Activated T-cell treated with anti-CD3 and anti-CD28 coated beads, Interleukin-2, amount 50 U/mL, for 72 hours (primary cell): ENCODE measurements at regions not wholly inside any gene's neighbourhood (a gene's known extent, or its start where the extent isn't known, plus 50 kb on each side); places are given as distances from the start of the nearest gene placed in this dataset.

Experiments
- ATAC-seq, 2 donors: fragments of 150-1000 bp; cut with Tn5 transposase; replicated peaks in 1 of 2; 2 replicates each; pipeline ENCODE4 v1.10.0; 2021; ENCODE audit warnings: moderate library complexity in 2 of 2, mild to moderate bottlenecking in 1 of 2
- DNase-seq, 2 donors: peaks; one replicate each; pipeline ENCODE4 v3.0.0; 2021 to 2022; ENCODE audit warnings: mixed read lengths in 1 of 2
- H3K27ac Mint-ChIP-seq: one replicate; pipeline ENCODE4 v1.8.0; 2022; ENCODE audit warnings: mild to moderate bottlenecking, moderate library complexity, mixed read lengths
- H3K27me3 Mint-ChIP-seq: one replicate; pipeline ENCODE4 v1.8.0; 2022; ENCODE audit warnings: low read depth, mixed read lengths
- H3K36me3 Mint-ChIP-seq, 2 donors: one replicate each; pipeline ENCODE4 v1.8.0; 2022; ENCODE audit warnings: mixed read lengths in 2 of 2, mild to moderate bottlenecking in 1 of 2; ENCODE audit not compliant: insufficient read depth in 2 of 2
- H3K4me1 Mint-ChIP-seq: one replicate; pipeline ENCODE4 v1.8.0; 2022; ENCODE audit warnings: low read depth, mixed read lengths
- H3K4me3 Mint-ChIP-seq, 2 donors: one replicate each; pipeline ENCODE4 v1.8.0; 2022; ENCODE audit warnings: mild to moderate bottlenecking in 2 of 2, mixed read lengths in 2 of 2, moderate library complexity in 2 of 2
- H3K9me3 Mint-ChIP-seq, 2 donors: one replicate each; pipeline ENCODE4 v1.8.0; 2022; ENCODE audit warnings: mixed read lengths in 2 of 2

DNA sequence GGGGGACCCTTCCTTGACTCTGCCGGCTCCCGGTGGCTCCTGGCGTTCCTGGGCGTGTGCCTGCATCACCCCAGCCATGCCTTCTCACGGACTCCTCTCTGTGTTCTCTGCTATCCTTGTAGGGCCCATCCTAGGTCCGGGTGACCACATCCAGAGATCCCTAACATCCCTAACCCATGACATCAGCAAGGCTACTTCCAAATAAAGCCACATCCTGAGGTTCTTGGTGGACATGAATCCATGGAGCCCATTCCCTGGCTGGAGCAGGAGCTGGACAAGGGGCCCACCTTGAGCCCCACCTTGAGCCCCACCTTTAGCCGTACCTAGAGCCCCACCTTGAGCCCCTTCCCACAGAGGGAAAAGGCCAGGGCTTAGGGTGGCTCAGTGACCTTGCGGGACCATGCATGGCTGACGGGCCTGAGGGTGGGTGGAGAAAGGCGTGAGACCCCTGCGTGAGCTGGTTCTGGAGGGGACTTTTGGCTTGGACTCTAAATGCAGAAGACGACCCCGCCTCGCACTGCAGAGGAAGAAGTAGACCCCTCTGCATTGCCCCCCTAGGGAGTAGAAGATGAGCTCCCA, 58.5 kb upstream of the INPP5A start:
- Mint-ChIP-seq H3K27ac (no peak overlapping the region), H3K36me3 (no peaks in the 10 kb centered on the region)
- no peak for ATAC-seq

DNA sequence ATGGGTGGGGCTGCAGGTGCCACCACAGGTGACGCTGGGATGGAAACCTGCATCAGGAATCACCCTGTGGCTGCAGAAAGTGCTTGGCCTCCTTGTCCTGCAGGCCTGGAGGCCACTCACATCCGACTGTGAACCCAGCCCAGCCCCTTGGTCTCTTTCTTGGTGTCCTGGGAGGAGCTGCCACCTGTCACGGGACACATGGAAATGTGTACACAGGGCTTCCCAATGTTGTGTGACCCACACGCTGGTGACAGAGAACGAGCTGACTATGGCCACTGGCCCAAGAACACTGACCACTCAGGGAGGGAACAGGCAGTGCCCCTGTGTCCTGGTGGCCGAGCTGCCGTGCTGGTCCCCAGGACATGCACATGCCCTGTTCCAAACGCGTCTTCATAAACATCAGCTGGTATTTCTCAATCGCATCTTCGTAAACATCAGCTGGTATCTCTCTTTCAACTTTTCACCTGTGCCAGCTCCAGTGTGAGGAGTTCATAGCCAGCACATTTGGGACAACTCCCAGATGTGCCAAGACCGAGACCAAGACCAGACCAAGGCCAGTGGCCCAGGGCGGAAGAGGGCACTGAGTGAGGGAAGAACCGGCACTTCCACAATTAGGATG, 57.9 kb upstream of the INPP5A start:
- H3K9me3 Mint-ChIP-seq = no peaks in the 10 kb centered on the region
- no peak overlapping the region for H3K4me3 Mint-ChIP-seq
- peaks cover 22% of the 10 kb centered on the region for H3K27me3 Mint-ChIP-seq
- DNase-seq = no peak
- no peaks in the 10 kb centered on the region for H3K4me1 Mint-ChIP-seq
- H3K27ac Mint-ChIP-seq = no peak overlapping the region
- no peaks in the 10 kb centered on the region for H3K36me3 Mint-ChIP-seq
- ATAC-seq = no peak

More for the DNA sequence above, 58.5 kb upstream of the INPP5A start:
- Mint-ChIP-seq H3K4me3 (no peak overlapping the region), H3K4me1 (no peaks in the 10 kb centered on the region), H3K9me3 (no peaks in the 10 kb centered on the region), H3K27me3 (peaks cover 22% of the 10 kb centered on the region)
- no peak for DNase-seq

DNA sequence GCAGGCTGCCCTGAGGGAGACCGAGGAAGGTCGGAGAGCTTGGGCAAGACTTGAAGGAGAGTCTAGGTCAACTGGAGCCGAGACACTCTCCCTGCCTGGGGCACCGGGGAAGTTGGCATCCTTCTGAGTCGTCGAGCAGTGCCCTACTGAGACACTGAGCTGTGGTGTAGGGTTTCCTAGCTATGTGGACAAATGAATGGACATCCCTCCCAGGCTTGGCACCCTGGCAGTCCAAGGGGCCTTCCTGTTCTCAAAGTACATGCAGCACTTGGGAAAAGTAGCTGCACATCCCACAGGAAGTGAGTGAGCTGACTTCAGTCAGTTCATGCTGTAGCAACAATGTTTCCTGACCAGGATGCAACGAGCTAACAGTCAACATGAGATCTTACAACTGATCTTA, 57.2 kb upstream of the INPP5A start:
- peaks cover 20% of the 10 kb centered on the region for H3K27me3 Mint-ChIP-seq
- no peak overlapping the region for H3K4me3 Mint-ChIP-seq
- DNase-seq (no peak), ATAC-seq (no peak)
- no peak overlapping the region for H3K27ac Mint-ChIP-seq
- no peaks in the 10 kb centered on the region for H3K4me1 Mint-ChIP-seq
- H3K9me3 Mint-ChIP-seq = no peaks in the 10 kb centered on the region
- no peaks in the 10 kb centered on the region for H3K36me3 Mint-ChIP-seq

DNA sequence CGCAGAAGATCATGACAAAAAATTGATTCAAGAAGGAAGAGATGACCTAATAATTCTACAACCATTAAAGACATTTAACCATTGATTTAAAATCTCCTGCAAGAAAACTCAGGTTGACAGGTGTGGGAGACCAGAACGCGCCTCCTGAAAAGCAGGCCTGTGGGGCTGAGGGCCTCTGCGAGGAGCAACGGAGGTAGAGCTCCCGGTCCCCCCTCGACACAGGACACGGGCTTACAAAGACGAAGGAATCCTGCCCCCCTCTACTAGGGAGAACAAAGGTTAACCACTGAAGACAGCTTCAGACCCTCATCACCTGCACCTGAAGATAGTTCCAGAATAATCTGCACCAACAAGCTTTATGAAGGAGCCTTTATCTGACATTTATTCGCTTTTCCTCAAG, 55.9 kb upstream of the INPP5A start:
- no peak for ATAC-seq
- H3K4me3 Mint-ChIP-seq = no peak overlapping the region
- H3K27me3 Mint-ChIP-seq = peaks cover 13% of the 10 kb centered on the region
- H3K27ac Mint-ChIP-seq = no peak overlapping the region
- H3K36me3 Mint-ChIP-seq = no peaks in the 10 kb centered on the region
- H3K4me1 Mint-ChIP-seq = no peaks in the 10 kb centered on the region
- no peaks in the 10 kb centered on the region for H3K9me3 Mint-ChIP-seq
- DNase-seq = no peak

DNA sequence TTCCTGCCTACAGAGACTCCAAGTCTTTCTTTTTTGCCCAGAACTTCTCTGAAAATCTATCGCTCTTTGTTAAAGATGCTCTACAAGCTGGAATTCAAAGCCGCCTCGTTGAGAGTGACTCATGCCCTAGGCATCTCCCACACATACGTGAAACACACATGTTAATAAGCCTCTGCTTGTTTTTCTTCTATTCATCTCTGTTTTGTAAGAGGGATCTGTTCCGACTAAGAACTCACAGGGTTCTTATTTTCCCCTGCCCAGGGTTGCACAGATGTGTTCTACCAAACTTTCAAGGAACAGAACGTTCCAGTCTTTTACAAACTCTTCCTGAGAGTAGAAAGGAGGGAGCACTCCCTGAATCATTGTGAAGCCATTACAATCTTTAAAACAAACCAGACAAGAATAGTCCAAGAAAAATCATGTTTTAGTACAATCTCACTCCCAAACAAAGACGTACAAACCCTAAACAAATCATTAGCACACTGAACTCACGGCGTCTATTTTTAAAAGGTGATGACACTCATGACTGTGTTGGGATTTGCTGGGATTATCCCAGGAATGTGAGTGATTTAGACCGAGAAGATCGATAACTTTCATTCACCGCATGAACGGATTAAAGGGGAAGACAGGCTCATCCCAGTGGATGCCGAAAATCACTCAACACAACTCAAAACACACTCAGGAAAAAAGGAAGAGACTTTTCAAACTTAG, 55.3 kb upstream of the INPP5A start:
- no peak for ATAC-seq
- peaks cover 13% of the 10 kb centered on the region for H3K27me3 Mint-ChIP-seq
- no peaks in the 10 kb centered on the region for H3K9me3 Mint-ChIP-seq
- H3K4me3 Mint-ChIP-seq = no peak overlapping the region
- DNase-seq = no peak
- H3K4me1 Mint-ChIP-seq = no peaks in the 10 kb centered on the region
- no peaks in the 10 kb centered on the region for H3K36me3 Mint-ChIP-seq
- H3K27ac Mint-ChIP-seq = no peak overlapping the region

DNA sequence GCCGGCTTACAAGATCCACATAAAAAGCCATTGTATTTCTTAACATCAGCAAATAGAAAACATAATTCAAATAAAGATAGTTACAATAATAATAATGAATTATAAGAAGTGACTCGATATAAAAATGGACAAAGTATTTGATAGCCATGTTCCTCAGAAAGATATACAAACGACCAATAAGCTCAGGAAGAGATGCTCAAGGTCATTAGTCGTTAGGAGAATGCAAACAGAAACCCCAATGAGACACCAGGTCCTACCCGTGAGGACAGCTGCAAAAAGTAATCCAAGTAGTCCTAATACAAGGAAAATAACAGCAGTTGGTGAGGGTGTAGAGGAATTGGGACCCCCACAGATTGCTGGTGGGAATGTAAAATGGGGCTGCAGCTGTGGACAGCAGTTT, 54.2 kb upstream of the INPP5A start:
- Mint-ChIP-seq H3K27me3 (peaks cover 13% of the 10 kb centered on the region), H3K9me3 (no peaks in the 10 kb centered on the region), H3K4me1 (no peaks in the 10 kb centered on the region), H3K4me3 (no peak overlapping the region), H3K36me3 (no peaks in the 10 kb centered on the region), H3K27ac (no peak overlapping the region)
- DNase-seq = no peak
- no peak for ATAC-seq

DNA sequence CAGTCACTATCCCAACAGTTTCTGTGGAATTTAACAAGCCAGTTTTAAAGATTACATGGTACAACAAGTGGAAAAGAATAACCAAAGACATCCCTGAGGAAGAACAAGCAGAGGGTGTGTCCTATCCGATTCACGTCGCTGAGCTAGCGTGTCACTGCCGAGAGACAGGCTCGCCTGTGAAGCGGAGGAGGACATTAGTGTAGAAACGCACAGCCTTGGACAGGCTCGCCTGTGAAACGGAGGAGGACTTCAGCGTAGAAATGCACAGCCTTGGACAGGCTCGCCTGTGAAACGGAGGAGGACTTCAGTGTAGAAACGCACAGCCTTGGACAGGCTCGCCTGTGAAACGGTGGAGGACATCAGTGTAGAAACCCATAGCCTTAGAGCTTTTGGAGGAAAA, 52.7 kb upstream of the INPP5A start:
- no peak overlapping the region for H3K4me3 Mint-ChIP-seq
- H3K27me3 Mint-ChIP-seq = peaks cover 10% of the 10 kb centered on the region
- ATAC-seq (no peak), DNase-seq (no peak)
- no peaks in the 10 kb centered on the region for H3K36me3 Mint-ChIP-seq
- no peak overlapping the region for H3K27ac Mint-ChIP-seq
- H3K4me1 Mint-ChIP-seq = no peaks in the 10 kb centered on the region
- no peaks in the 10 kb centered on the region for H3K9me3 Mint-ChIP-seq

DNA sequence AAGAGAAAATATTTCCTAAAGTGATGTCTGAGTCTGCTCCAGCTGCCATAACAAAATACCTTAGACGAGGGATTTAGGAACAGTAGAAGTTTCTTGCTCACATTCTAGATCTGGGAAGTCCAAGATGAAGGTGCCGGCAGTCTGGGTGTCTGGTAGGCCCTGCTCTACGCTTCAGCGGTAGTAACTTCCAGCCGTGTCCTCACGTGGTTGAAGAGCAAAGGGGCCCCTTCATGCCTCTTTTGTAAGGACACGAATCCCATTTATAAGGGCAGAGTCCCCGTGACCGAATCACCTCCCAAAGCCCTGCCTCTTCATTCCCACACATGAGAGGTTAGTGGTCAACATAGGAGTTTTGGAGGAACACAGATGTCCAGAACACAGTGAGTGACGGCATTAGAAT, 52.2 kb upstream of the INPP5A start:
- Mint-ChIP-seq H3K36me3 (no peaks in the 10 kb centered on the region), H3K9me3 (no peaks in the 10 kb centered on the region), H3K27ac (no peak overlapping the region), H3K4me3 (no peak overlapping the region), H3K27me3 (peaks cover 7% of the 10 kb centered on the region), H3K4me1 (no peaks in the 10 kb centered on the region)
- DNase-seq = no peak
- no peak for ATAC-seq

DNA sequence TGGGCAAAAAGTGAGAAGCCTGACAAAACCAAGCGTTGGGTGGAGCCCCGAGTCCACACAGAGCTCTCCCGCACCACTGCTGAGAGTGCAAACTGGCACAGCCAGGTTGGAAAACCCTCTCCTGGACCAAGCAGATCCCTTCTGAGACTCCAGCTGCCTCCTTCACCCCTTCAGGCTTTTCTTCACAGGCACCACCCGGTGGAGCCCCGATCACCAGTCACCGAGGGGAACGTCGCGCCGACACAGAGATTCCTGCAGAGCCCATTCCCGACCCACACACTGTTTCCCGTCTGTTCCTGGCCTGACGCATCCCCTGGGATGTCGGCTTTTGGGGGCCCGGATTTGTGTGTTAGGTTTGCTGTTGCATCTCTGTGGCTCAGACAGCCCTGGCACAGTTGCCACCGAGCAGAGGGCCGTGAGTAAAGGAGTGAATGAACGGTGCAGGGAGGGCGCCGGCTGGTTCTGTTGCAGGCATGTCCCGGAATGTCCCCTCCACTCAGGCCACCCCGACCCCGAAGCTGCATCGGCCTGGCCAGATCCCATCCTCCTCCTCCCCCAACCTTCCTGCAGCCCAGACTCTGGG, 51.0 kb upstream of the INPP5A start:
- Mint-ChIP-seq H3K9me3 (no peaks in the 10 kb centered on the region), H3K27ac (no peak overlapping the region), H3K27me3 (no peaks in the 10 kb centered on the region), H3K36me3 (no peaks in the 10 kb centered on the region), H3K4me1 (no peaks in the 10 kb centered on the region), H3K4me3 (no peak overlapping the region)
- DNase-seq (no peak), ATAC-seq (no peak)

DNA sequence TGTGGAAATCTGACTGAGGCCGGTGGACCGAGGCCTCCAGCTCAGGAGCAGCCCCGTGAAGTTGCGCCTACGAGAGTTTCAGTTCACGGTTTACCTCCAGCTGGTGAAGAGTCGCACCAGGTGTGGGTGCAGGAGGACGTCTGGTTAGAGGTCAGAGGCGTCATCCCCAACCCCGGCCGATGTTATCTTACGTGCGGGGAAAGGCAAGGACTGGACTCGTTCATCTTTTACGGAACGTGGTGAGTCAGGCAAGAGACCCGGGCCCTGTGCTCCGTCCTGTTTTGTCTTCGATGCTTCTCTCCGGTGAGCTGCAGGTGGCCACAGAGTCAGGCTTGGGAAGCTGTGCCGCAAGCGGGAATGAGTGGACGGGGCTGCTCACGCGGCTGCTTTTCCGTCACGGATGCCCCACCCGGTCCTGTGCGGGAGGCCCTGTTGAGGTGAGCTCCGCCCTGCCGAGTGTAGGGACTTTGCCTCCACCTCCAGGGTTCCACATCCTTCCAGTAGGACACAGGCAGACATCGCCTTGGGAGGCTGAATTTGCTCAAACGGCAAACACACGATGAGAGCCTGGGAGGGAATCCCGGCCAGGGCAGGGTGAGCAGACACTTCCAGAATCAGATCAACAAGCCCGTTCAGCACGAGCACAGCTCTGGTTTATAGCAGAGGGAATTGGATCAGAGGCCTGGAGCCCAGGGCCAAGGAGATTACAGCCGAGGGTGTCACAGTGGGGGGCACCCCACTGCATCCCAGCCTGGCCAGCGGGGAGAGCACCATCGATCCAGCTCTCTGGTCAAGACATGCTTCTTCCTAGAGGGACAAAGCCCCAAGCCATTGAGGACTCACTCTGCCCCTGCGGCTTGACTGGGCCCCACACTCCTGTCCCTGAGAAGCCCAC, 50.1 kb upstream of the INPP5A start:
- ATAC-seq = no peak
- Mint-ChIP-seq H3K36me3 (no peaks in the 10 kb centered on the region), H3K27me3 (no peaks in the 10 kb centered on the region), H3K27ac (no peak overlapping the region), H3K4me1 (no peaks in the 10 kb centered on the region), H3K9me3 (no peaks in the 10 kb centered on the region), H3K4me3 (no peak overlapping the region)
- DNase-seq = no peak
